ENCODE measurements at regions not wholly inside any gene's neighbourhood (a gene's known extent, or its start where the extent isn't known, plus 50 kb on each side); places are given as distances from the start of the nearest gene placed in this dataset.
"Not testable (repeated sequence)": the region's sequence is repeated elsewhere in the genome, so short reads cannot be mapped to it uniquely, and the experiment has no call there.

GRCh38 chr15:60179786-60180391, 175.8 kb downstream of the FOXB1 start:
- CTCF ChIA-PET = interaction anchor here (0.6 to 1.0 kb wide), 7 partner anchors 9 to 927 kb away, joined by 3 to 6 read pairs (median 3); no protein-coding TSS in a partner anchor
- peak; percentile 16 for DNase-seq (ENCODE audit: extremely low spot score)
- POLR2A ChIA-PET = no interaction called here
- no peak for TF ChIP-seq L3MBTL2 (conservative IDR thresholded peaks at IDR 0.05)
- no peak for TF ChIP-seq BHLHE40 (IDR thresholded peaks at IDR 0.05; ENCODE audit: borderline replicate concordance)
- TF ChIP-seq FOXA1 (IDR thresholded peaks at IDR 0.05) = no peak
- TF ChIP-seq ARNT (IDR thresholded peaks at IDR 0.05) = no peak
- no peak for TF ChIP-seq LEF1 (IDR thresholded peaks at IDR 0.05; ENCODE audit: borderline replicate concordance)
- TF ChIP-seq TARDBP (IDR thresholded peaks at IDR 0.05) = no peak
- no peak for TF ChIP-seq SUZ12 (IDR thresholded peaks at IDR 0.05)
- no peak for TF ChIP-seq HDGF (IDR thresholded peaks at IDR 0.05; ENCODE audit: borderline replicate concordance)
- TF ChIP-seq ZNF384 (IDR thresholded peaks at IDR 0.05) = no peak
- no peak for TF ChIP-seq CTBP1 (IDR thresholded peaks at IDR 0.05; ENCODE audit: borderline replicate concordance)
- no peak for TF ChIP-seq ELF4 (IDR thresholded peaks at IDR 0.05)
- TF ChIP-seq PKNOX1 (IDR thresholded peaks at IDR 0.05) = no peak
- TF ChIP-seq NFRKB (IDR thresholded peaks at IDR 0.05) = no peak

GRCh38 chr15:60181957-60182356, 177.8 kb downstream of the FOXB1 start:
- CTCF ChIA-PET, POLR2A ChIA-PET: not testable (repeated sequence)

GRCh38 chr15:60183366-60183765, 179.3 kb downstream of the FOXB1 start:
- TF ChIP-seq ARNT (IDR thresholded peaks at IDR 0.05) (no peak), FOXA1 (IDR thresholded peaks at IDR 0.05) (no peak), ZNF384 (IDR thresholded peaks at IDR 0.05) (no peak), NFRKB (IDR thresholded peaks at IDR 0.05) (no peak), HDGF (IDR thresholded peaks at IDR 0.05; ENCODE audit: borderline replicate concordance) (no peak), FOXM1 (IDR thresholded peaks at IDR 0.05; ENCODE audit: borderline replicate concordance) (no peak), SUZ12 (IDR thresholded peaks at IDR 0.05) (no peak), SP1 (IDR thresholded peaks at IDR 0.05) (no peak), FOXK2 (IDR thresholded peaks at IDR 0.05) (no peak), BHLHE40 (IDR thresholded peaks at IDR 0.05; ENCODE audit: borderline replicate concordance) (no peak), CTBP1 (IDR thresholded peaks at IDR 0.05; ENCODE audit: borderline replicate concordance) (no peak), PKNOX1 (IDR thresholded peaks at IDR 0.05) (no peak), ELF4 (IDR thresholded peaks at IDR 0.05) (no peak), L3MBTL2 (conservative IDR thresholded peaks at IDR 0.05) (no peak), LEF1 (IDR thresholded peaks at IDR 0.05; ENCODE audit: borderline replicate concordance) (no peak), TARDBP (IDR thresholded peaks at IDR 0.05) (no peak)
- POLR2A ChIA-PET = no interaction called here
- CTCF ChIA-PET = interaction anchor here (0.6 kb wide), 1 partner anchor 768 kb away, joined by 3 read pairs; no protein-coding TSS in a partner anchor
- no peak for DNase-seq (ENCODE audit: extremely low spot score)

More at GRCh38 chr15:60181957-60182356, 177.8 kb downstream of the FOXB1 start:
- not testable (repeated sequence) for DNase-seq (ENCODE audit: extremely low spot score)

GRCh38 chr15:60184579-60184978, 180.5 kb downstream of the FOXB1 start:
- ChIA-PET CTCF (no interaction called here), POLR2A (no interaction called here)
- TF ChIP-seq FOXK2 (IDR thresholded peaks at IDR 0.05) = no peak
- no peak for TF ChIP-seq L3MBTL2 (conservative IDR thresholded peaks at IDR 0.05)
- no peak for TF ChIP-seq ELF4 (IDR thresholded peaks at IDR 0.05)
- TF ChIP-seq LEF1 (IDR thresholded peaks at IDR 0.05; ENCODE audit: borderline replicate concordance) = no peak
- no peak for TF ChIP-seq SUZ12 (IDR thresholded peaks at IDR 0.05)
- TF ChIP-seq NFRKB (IDR thresholded peaks at IDR 0.05) = no peak
- TF ChIP-seq HDGF (IDR thresholded peaks at IDR 0.05; ENCODE audit: borderline replicate concordance) = no peak
- no peak for TF ChIP-seq SP1 (IDR thresholded peaks at IDR 0.05)
- no peak for TF ChIP-seq BHLHE40 (IDR thresholded peaks at IDR 0.05; ENCODE audit: borderline replicate concordance)
- no peak for TF ChIP-seq PKNOX1 (IDR thresholded peaks at IDR 0.05)
- TF ChIP-seq CTBP1 (IDR thresholded peaks at IDR 0.05; ENCODE audit: borderline replicate concordance) = no peak
- no peak for DNase-seq (ENCODE audit: extremely low spot score)

- CTCF ChIA-PET = no interaction called here
These were observed 186.9 kb downstream of the FOXB1 start for GRCh38 chr15:60191016-60191415.

GRCh38 chr15:60191821-60192220, 187.7 kb downstream of the FOXB1 start:
- CTCF ChIA-PET = interaction anchor here (1.0 kb wide), 1 partner anchor 135 kb away, joined by 3 read pairs; no protein-coding TSS in a partner anchor
- POLR2A ChIA-PET = no interaction called here
- TF ChIP-seq TARDBP (IDR thresholded peaks at IDR 0.05) = no peak
- no peak for TF ChIP-seq BHLHE40 (IDR thresholded peaks at IDR 0.05; ENCODE audit: borderline replicate concordance)
- no peak for TF ChIP-seq SUZ12 (IDR thresholded peaks at IDR 0.05)
- no peak for DNase-seq (ENCODE audit: extremely low spot score)

More at GRCh38 chr15:60191016-60191415, 186.9 kb downstream of the FOXB1 start:
- POLR2A ChIA-PET = no interaction called here
- DNase-seq (ENCODE audit: extremely low spot score) = no peak
- TF ChIP-seq ZNF384 (IDR thresholded peaks at IDR 0.05) (no peak), FOXM1 (IDR thresholded peaks at IDR 0.05; ENCODE audit: borderline replicate concordance) (no peak), TARDBP (IDR thresholded peaks at IDR 0.05) (no peak), L3MBTL2 (conservative IDR thresholded peaks at IDR 0.05) (no peak), FOXA1 (IDR thresholded peaks at IDR 0.05) (no peak), HDGF (IDR thresholded peaks at IDR 0.05; ENCODE audit: borderline replicate concordance) (no peak), BHLHE40 (IDR thresholded peaks at IDR 0.05; ENCODE audit: borderline replicate concordance) (no peak), ARNT (IDR thresholded peaks at IDR 0.05) (no peak), FOXK2 (IDR thresholded peaks at IDR 0.05) (no peak), NFRKB (IDR thresholded peaks at IDR 0.05) (no peak), CTBP1 (IDR thresholded peaks at IDR 0.05; ENCODE audit: borderline replicate concordance) (no peak), SP1 (IDR thresholded peaks at IDR 0.05) (no peak)
